CD4-positive, alpha-beta T cell treated with Interleukin-21 for 1 hour (primary cell): ENCODE measurements at regions not wholly inside any gene's neighbourhood (a gene's known extent, or its start where the extent isn't known, plus 50 kb on each side); places are given as distances from the start of the nearest gene placed in this dataset.
A peak's percentile ranks its signal among the peaks of the same experiment; 100 is the strongest.

Experiments used
- DNase-seq: peaks from one replicate; pipeline ENCODE4 v3.0.0-alpha.2; 2020

- no peak for DNase-seq
These were observed 233.6 kb upstream of the TGFBR2 start for GRCh38 chr3:30372837-30373236.

GRCh38 chr3:30384546-30385072 lies 221.8 kb upstream of the TGFBR2 start:
- DNase-seq: no peak

- DNase-seq: no peak
These were observed 213.3 kb upstream of the TGFBR2 start for GRCh38 chr3:30393079-30393478.

- DNase-seq: no peak
These were observed 209.4 kb upstream of the TGFBR2 start for GRCh38 chr3:30397030-30397429.

GRCh38 chr3:30399394-30400181 lies 206.8 kb upstream of the TGFBR2 start:
- DNase-seq: no peak

- no peak for DNase-seq
These were observed 205.5 kb upstream of the TGFBR2 start for GRCh38 chr3:30400926-30401325.

GRCh38 chr3:30401971-30402370 lies 204.4 kb upstream of the TGFBR2 start:
- no peak for DNase-seq

GRCh38 chr3:30407651-30408050 lies 198.8 kb upstream of the TGFBR2 start:
- DNase-seq: no peak

- no peak for DNase-seq
These were observed 198.3 kb upstream of the TGFBR2 start for GRCh38 chr3:30408105-30408557.

GRCh38 chr3:30418443-30418842 lies 188.0 kb upstream of the TGFBR2 start:
- no peak for DNase-seq

- DNase-seq: no peak
These were observed 185.1 kb upstream of the TGFBR2 start for GRCh38 chr3:30421266-30421665.

GRCh38 chr3:30426293-30426993 lies 180.0 kb upstream of the TGFBR2 start:
- DNase-seq: no peak

GRCh38 chr3:30428251-30428650 lies 178.2 kb upstream of the TGFBR2 start:
- DNase-seq: no peak

GRCh38 chr3:30435861-30436331 lies 170.5 kb upstream of the TGFBR2 start:
- DNase-seq: peak; percentile 10

- DNase-seq: no peak
These were observed 169.2 kb upstream of the TGFBR2 start for GRCh38 chr3:30437171-30437601.

- DNase-seq: no peak
These were observed 168.3 kb upstream of the TGFBR2 start for GRCh38 chr3:30438126-30438525.

- DNase-seq: no peak
These were observed 166.8 kb upstream of the TGFBR2 start for GRCh38 chr3:30439451-30440053.

- DNase-seq: no peak
These were observed 166.2 kb upstream of the TGFBR2 start for GRCh38 chr3:30440147-30440604.

- DNase-seq: no peak
These were observed 165.5 kb upstream of the TGFBR2 start for GRCh38 chr3:30440880-30441279.

GRCh38 chr3:30443756-30444673 lies 162.4 kb upstream of the TGFBR2 start:
- DNase-seq: no peak

- DNase-seq: no peak
These were observed 157.7 kb upstream of the TGFBR2 start for GRCh38 chr3:30448450-30449289.
